ENCODE measurements at regions not wholly inside any gene's neighbourhood (a gene's known extent, or its start where the extent isn't known, plus 50 kb on each side); places are given as distances from the start of the nearest gene placed in this dataset.

DNA sequence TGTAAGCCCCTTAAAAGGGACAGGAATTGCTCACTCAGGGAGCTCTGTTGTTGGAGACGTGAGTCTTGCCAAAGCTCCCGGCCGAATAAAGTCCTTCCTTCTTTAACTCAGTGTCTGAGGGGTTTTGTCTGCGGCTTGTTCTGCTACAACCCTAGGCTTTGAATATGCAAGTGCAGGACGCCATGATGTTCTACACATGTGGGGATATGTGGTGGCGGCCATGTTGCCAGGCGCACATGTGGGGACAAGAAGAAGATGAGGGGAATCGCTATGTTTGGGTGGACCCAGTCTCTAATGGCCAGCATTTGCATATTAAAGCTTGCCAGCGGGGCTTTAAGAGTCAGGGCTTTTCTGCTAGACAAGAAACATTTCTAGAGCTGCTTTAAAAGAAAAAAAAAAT lies 96.8 kb upstream of the CA10 start:
- no peak for DNase-seq (ENCODE audit: low spot score in 2 of 2)
- 77 to 82% methylated on average over 9 of the region's 9 CpGs for WGBS, 2 donors

DNA sequence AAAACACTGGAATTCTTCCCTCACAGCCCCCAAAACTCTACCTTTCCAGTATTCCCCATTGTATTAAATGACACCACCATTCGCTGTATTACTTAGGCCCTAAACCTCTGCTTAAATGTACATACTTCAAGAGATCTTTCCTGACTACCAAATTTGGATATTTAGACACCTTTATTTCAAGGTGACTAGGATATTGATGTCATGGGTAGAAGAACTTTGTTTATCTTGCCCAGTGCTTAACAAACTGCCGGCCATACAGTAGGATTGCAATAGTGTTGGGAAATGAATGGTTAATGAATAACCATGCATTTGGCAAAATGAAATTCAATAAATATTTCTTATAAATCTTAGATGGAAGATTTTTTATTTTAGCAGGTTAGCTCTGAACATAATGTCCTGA lies 86.2 kb upstream of the CA10 start:
- H3K4me3 ChIP-seq: no peak overlapping the region
- no peak for DNase-seq (ENCODE audit: low spot score in 2 of 2)
- H3K4me1 ChIP-seq: no peaks in the 10 kb centered on the region
- H3K9me3 ChIP-seq: no peaks in the 10 kb centered on the region
- WGBS, 2 donors: 95 to 97% methylated on average over 2 of the region's 2 CpGs
- H3K36me3 ChIP-seq: no peaks in the 10 kb centered on the region
- H3K27me3 ChIP-seq: no peaks in the 10 kb centered on the region
- H3K27ac ChIP-seq: no peak overlapping the region
- no peak for TF ChIP-seq POLR2A (IDR thresholded peaks at IDR 0.05)
- TF ChIP-seq, protein P1, sequence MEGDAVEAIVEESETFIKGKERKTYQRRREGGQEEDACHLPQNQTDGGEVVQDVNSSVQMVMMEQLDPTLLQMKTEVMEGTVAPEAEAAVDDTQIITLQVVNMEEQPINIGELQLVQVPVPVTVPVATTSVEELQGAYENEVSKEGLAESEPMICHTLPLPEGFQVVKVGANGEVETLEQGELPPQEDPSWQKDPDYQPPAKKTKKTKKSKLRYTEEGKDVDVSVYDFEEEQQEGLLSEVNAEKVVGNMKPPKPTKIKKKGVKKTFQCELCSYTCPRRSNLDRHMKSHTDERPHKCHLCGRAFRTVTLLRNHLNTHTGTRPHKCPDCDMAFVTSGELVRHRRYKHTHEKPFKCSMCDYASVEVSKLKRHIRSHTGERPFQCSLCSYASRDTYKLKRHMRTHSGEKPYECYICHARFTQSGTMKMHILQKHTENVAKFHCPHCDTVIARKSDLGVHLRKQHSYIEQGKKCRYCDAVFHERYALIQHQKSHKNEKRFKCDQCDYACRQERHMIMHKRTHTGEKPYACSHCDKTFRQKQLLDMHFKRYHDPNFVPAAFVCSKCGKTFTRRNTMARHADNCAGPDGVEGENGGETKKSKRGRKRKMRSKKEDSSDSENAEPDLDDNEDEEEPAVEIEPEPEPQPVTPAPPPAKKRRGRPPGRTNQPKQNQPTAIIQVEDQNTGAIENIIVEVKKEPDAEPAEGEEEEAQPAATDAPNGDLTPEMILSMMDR (IDR thresholded peaks at IDR 0.05): no peak
- TF ChIP-seq EP300 (IDR thresholded peaks at IDR 0.05): no peak

More for the DNA sequence above, 96.8 kb upstream of the CA10 start:
- H3K4me1 ChIP-seq: no peaks in the 10 kb centered on the region
- no peak overlapping the region for H3K27ac ChIP-seq
- H3K36me3 ChIP-seq: no peaks in the 10 kb centered on the region
- H3K27me3 ChIP-seq: no peaks in the 10 kb centered on the region
- no peak for TF ChIP-seq EP300 (IDR thresholded peaks at IDR 0.05)
- TF ChIP-seq, protein P1 (IDR thresholded peaks at IDR 0.05): no peak
- TF ChIP-seq POLR2A (IDR thresholded peaks at IDR 0.05): no peak
- H3K4me3 ChIP-seq: no peak overlapping the region
- H3K9me3 ChIP-seq: no peaks in the 10 kb centered on the region

DNA sequence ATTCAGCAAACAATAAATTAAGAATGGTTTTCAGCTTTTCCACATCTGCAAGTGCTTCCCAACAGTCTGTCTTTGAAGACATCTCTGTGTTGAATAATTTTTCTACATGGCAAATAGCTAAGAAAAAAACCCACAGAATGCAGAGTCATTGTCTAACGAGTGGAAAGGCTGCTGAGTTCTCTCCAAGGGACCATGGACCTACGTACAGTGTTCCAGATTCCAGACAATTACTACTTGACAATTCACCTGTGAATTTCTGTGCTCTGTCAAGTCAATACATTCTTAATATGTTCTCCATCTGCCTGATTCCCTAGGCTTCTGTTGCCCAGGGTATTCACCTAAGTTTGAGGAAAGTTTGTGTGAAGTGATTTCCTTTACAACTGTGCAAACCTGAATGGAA lies 83.8 kb upstream of the CA10 start:
- Histone ChIP-seq H3K4me3 (no peak overlapping the region), H3K4me1 (no peaks in the 10 kb centered on the region), H3K9me3 (no peaks in the 10 kb centered on the region), H3K27ac (no peak overlapping the region), H3K27me3 (no peaks in the 10 kb centered on the region), H3K36me3 (no peaks in the 10 kb centered on the region)
- TF ChIP-seq POLR2A (IDR thresholded peaks at IDR 0.05): no peak
- no peak for DNase-seq (ENCODE audit: low spot score in 2 of 2)
- 39 to 48% methylated on average over 2 of the region's 2 CpGs for WGBS, 2 donors

DNA sequence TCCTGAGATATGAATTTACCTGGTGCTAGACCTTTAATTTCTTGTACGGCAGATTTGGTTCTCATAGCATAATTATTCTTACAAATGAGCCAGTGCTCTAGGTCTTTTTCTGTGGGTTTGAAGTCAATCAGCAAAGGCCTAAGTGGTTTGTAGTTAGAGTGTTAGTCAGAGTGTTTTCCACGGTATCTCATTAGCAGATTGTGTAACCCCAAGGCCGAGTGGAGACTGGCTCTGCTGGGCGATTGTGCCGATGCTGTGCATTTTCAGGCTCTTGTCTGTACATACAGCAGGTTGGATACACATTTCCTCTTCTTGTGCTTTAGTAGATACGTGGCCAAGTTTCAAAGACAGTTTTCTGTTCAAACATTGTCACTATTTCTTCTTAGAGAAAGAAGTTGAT lies 78.6 kb upstream of the CA10 start:
- Histone ChIP-seq H3K4me3 (no peak overlapping the region), H3K27me3 (no peaks in the 10 kb centered on the region), H3K27ac (no peak overlapping the region), H3K36me3 (no peaks in the 10 kb centered on the region), H3K9me3 (no peaks in the 10 kb centered on the region), H3K4me1 (no peaks in the 10 kb centered on the region)
- TF ChIP-seq POLR2A (IDR thresholded peaks at IDR 0.05): no peak
- no peak for TF ChIP-seq EP300 (IDR thresholded peaks at IDR 0.05)
- TF ChIP-seq, protein P1 (IDR thresholded peaks at IDR 0.05): no peak
- 68% methylated on average over 6 of the region's 6 CpGs for WGBS, 2 donors
- DNase-seq (ENCODE audit: low spot score in 2 of 2): no peak

DNA sequence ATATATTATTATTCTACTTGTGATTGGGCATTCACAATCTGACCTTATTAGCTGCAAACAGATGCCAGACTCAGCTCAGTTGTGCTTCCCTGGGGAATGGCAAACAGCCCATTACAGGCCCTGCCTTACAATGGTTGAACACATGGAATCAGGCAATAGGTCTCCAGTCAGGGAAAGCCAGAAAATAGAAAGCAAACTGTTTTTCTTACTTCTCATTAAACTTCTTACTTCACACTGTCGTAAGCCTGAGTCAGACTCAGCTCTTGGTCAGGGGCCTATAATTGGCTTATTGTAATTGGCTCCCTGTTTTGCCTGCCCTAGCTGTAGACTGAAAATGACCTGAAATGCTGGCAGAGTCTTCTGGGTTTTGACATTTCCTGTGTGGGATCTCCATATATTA lies 77.0 kb upstream of the CA10 start:
- Histone ChIP-seq H3K9me3 (no peaks in the 10 kb centered on the region), H3K4me3 (no peak overlapping the region), H3K27ac (no peak overlapping the region), H3K27me3 (no peaks in the 10 kb centered on the region), H3K4me1 (no peaks in the 10 kb centered on the region), H3K36me3 (no peaks in the 10 kb centered on the region)
- 25 to 29% methylated on average over 1 of the region's 1 CpG for WGBS, 2 donors
- no peak for DNase-seq (ENCODE audit: low spot score in 2 of 2)
- TF ChIP-seq POLR2A (IDR thresholded peaks at IDR 0.05): no peak
- TF ChIP-seq, protein P1 (IDR thresholded peaks at IDR 0.05): no peak
- TF ChIP-seq EP300 (IDR thresholded peaks at IDR 0.05): no peak

DNA sequence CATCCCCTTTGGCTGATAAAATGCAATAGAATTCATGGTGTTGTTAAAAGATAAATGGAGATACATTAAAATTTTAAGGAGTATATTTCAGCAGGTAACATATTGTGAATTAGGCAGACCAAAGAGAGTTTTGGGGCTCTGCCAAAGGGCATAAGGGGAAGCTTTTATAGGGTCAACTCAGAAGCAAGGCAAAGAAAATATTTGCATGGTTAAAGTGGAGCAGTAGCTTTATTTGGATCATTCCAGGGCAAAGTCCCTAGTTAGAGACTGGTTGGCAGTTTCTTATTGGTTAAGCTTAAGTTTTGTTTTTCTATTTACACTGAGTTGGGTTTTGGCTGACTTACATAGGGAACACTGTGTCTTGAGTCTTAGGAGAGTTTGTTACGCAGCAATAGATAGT lies 75.1 kb upstream of the CA10 start:
- Histone ChIP-seq H3K9me3 (no peaks in the 10 kb centered on the region), H3K4me1 (no peaks in the 10 kb centered on the region), H3K4me3 (no peak overlapping the region), H3K36me3 (no peaks in the 10 kb centered on the region), H3K27ac (no peak overlapping the region), H3K27me3 (no peaks in the 10 kb centered on the region)
- DNase-seq (ENCODE audit: low spot score in 2 of 2): no peak
- WGBS, 2 donors: 74 to 92% methylated on average over 1 of the region's 1 CpG
- no peak for TF ChIP-seq POLR2A (IDR thresholded peaks at IDR 0.05)
- TF ChIP-seq, protein P1 (IDR thresholded peaks at IDR 0.05): no peak
- no peak for TF ChIP-seq EP300 (IDR thresholded peaks at IDR 0.05)

Measured in tibial nerve (tissue), 4 donors.